Adrenal gland (tissue), 5 donors: ENCODE measurements at regions not wholly inside any gene's neighbourhood (a gene's known extent, or its start where the extent isn't known, plus 50 kb on each side); places are given as distances from the start of the nearest gene placed in this dataset.

Experiments used
- POLR2A ChIP-seq, 2 donors: fragments of 450-650 bp; IDR thresholded peaks; one replicate each; pipeline ENCODE4 v1.6.1; 2017; ENCODE audit warnings: antibody characterized with exemption in 2 of 2, mild to moderate bottlenecking in 2 of 2, moderate library complexity in 1 of 2
- TF ChIP-seq, protein P1 (sequence below), 6 experiments: fragments of 450-650 bp in 4 of 6; fragments of 200-600 bp in 2 of 6; sonication (generic) in 1 of 6; IDR thresholded peaks; 1 replicate in 5 of 6; 2 replicates in 1 of 6; pipeline versions ENCODE4 v1.5.1 to v1.8.0; 2016 to 2021; ENCODE audit warnings: antibody characterized with exemption in 6 of 6, mild to moderate bottlenecking in 2 of 6, moderate library complexity in 1 of 6
- donor health status: DM: no; HTN: no; CAD: no.

GRCh38 chr14:56902385-56902784 lies 92.1 kb upstream of the OTX2 start:
- TF ChIP-seq, protein P1, sequence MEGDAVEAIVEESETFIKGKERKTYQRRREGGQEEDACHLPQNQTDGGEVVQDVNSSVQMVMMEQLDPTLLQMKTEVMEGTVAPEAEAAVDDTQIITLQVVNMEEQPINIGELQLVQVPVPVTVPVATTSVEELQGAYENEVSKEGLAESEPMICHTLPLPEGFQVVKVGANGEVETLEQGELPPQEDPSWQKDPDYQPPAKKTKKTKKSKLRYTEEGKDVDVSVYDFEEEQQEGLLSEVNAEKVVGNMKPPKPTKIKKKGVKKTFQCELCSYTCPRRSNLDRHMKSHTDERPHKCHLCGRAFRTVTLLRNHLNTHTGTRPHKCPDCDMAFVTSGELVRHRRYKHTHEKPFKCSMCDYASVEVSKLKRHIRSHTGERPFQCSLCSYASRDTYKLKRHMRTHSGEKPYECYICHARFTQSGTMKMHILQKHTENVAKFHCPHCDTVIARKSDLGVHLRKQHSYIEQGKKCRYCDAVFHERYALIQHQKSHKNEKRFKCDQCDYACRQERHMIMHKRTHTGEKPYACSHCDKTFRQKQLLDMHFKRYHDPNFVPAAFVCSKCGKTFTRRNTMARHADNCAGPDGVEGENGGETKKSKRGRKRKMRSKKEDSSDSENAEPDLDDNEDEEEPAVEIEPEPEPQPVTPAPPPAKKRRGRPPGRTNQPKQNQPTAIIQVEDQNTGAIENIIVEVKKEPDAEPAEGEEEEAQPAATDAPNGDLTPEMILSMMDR (IDR thresholded peaks at IDR 0.05), result no peak
- no peak for TF ChIP-seq POLR2A (IDR thresholded peaks at IDR 0.05)
